ENCODE measurements at regions not wholly inside any gene's neighbourhood (a gene's known extent, or its start where the extent isn't known, plus 50 kb on each side); places are given as distances from the start of the nearest gene placed in this dataset.

DNA sequence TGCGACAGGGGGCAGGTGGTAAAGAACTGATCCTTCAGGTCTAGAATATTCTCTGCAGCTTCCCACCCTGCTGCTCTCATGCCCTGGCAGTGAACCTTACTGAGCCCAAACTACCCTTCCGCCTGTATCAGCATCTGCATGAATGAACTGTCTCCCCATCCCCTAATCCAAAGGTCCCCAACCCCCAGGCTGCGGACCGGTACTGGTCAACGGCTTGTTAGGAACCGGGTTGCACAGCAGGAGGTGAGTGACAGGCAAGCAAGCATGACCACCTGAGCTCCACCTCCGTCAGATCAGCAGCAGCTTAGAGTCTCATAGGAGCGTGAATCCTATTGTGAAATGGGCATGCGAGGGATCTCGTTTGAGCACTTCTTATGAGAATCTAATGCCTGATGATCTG, 58.2 kb upstream of the LMO1 start:
- no peak for DNase-seq

- DNase-seq, result no peak
Observed at GRCh38 chr11:8320076-8320475, 56.4 kb upstream of the LMO1 start.

DNA sequence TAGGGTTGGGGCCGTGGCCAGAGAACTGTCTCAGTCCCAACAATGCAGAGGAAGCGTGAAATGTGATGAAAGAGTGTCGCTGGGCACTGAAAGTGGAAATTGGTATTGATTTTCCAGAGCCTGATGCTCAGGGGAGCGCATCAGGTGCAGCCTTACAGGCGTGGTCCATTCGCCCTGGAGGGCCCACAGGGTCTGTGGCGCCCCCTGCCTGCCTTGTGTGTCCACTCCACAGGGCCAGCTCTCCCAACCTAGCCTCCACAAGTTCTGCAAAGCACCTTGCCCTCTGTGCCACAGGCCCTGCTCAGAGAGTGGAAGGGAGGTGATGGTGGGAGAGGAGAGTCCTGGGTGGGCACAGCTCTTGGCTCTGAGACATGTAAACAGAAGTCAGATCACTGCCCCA, 54.9 kb upstream of the LMO1 start:
- no peak for DNase-seq

DNA sequence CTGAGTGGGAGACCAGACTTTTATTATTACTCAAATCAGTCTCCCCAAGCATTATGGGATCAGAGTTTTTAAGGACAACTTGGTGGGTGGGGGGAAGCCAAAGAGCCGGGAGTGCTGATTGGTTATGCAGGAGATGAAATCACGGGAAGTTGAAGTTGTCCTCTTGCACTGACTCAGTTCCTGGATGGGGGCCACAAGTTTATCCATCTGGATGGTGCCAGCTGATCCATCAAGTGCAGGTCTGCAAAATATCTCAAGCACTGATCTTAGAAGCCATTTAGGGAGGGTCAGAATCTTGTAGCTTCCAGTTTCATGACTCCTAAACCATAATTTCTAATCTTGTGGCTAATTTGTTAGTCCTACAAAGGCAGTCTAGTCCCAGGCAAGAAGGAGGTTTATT, 53.5 kb upstream of the LMO1 start:
- no peak for DNase-seq

GRCh38 chr11:8315954-8316353, 52.3 kb upstream of the LMO1 start:
- no peak for DNase-seq

- no peak for DNase-seq
Observed at GRCh38 chr11:8315463-8315862, 51.8 kb upstream of the LMO1 start.

- no peak for DNase-seq
Observed at GRCh38 chr11:8314916-8315315, 51.2 kb upstream of the LMO1 start.

- no peak for DNase-seq
Observed at GRCh38 chr11:8313504-8314090, 49.9 kb upstream of the LMO1 start.

All from CD4-positive, alpha-beta T cell treated with Interleukin-12 subunit alpha and Interleukin-12 subunit beta, for 1 hour (primary cell).